T-cell (primary cell): ENCODE measurements at regions not wholly inside any gene's neighbourhood (a gene's known extent, or its start where the extent isn't known, plus 50 kb on each side); places are given as distances from the start of the nearest gene placed in this dataset.

Experiments used
- ATAC-seq, 4 experiments: fragments of 200-7000 bp in 3 of 4; fragments of 150-1000 bp in 1 of 4; cut with Tn5 transposase; replicated peaks in 1 of 4; 1 replicate in 3 of 4; 2 replicates in 1 of 4; pipeline ENCODE4 v1.10.0; 2021; ENCODE audit warnings: moderate library complexity in 3 of 4, mild to moderate bottlenecking in 2 of 4, moderate number of reproducible peaks in 1 of 4
- CTCF ChIA-PET, 2 donors: fragments of 300-600 bp; sonication (Branson Sonifier 250); formaldehyde crosslinking; loops; one replicate each; lab custom pipeline; 2022; ENCODE audit warnings: antibody characterized with exemption in 2 of 2; lab: Charles Lee
- POLR2A ChIA-PET, 2 donors: fragments of 300-600 bp; sonication (Branson Sonifier 250); formaldehyde crosslinking; loops; one replicate each; lab custom pipeline; 2022; ENCODE audit warnings: antibody characterized with exemption in 2 of 2; lab: Charles Lee
- DNase-seq, 35 experiments: peaks; one replicate each; pipeline versions ENCODE4 v3.0.0 to v3.0.0-alpha.2; 2013 to 2023
- H3K27ac ChIP-seq: one replicate; pipeline ENCODE4 v1.5.1; 2013; ENCODE audit warnings: low read length
- H3K27me3 ChIP-seq, 2 experiments: replicated peaks in 1 of 2; 1 replicate in 1 of 2; 2 replicates in 1 of 2; pipeline versions ENCODE4 v1.6.1 to v1.7.0; 2013; ENCODE audit warnings: low read length in 1 of 2, mixed read lengths in 1 of 2; ENCODE audit not compliant: control insufficient read depth in 2 of 2, insufficient read depth in 2 of 2; ENCODE audit errors: extremely low read depth in 1 of 2
- H3K36me3 ChIP-seq, 2 donors: 1 replicate in 1 of 2; 2 replicates in 1 of 2; pipeline versions ENCODE4 v1.6.1 to v1.7.0; 2013; ENCODE audit warnings: low read length in 1 of 2; ENCODE audit not compliant: control insufficient read depth in 2 of 2, insufficient read depth in 1 of 2; ENCODE audit errors: extremely low read depth in 1 of 2
- H3K4me1 ChIP-seq, 2 experiments: 1 replicate in 1 of 2; 2 replicates in 1 of 2; pipeline versions ENCODE4 v1.6.1 to v1.7.0; 2013; ENCODE audit warnings: low read length in 2 of 2, mixed read lengths in 1 of 2; ENCODE audit not compliant: insufficient read depth in 2 of 2, control insufficient read depth in 1 of 2; ENCODE audit errors: extremely low read depth in 1 of 2
- H3K4me3 ChIP-seq, 2 donors: 1 replicate in 1 of 2; 2 replicates in 1 of 2; pipeline versions ENCODE4 v1.5.1 to v1.7.0; 2013; ENCODE audit warnings: mild to moderate bottlenecking in 2 of 2, low read length in 1 of 2, moderate library complexity in 1 of 2; ENCODE audit not compliant: control insufficient read depth in 1 of 2; ENCODE audit errors: extremely low read depth in 1 of 2
- H3K9me3 ChIP-seq: 2 replicates; pipeline ENCODE4 v1.7.0; 2013
- H3K27ac Mint-ChIP-seq, 2 donors: one replicate each; pipeline ENCODE4 v1.8.0; 2020 to 2021; ENCODE audit warnings: mild to moderate bottlenecking in 2 of 2, mixed read lengths in 2 of 2
- H3K27me3 Mint-ChIP-seq, 2 donors: one replicate each; pipeline ENCODE4 v1.8.0; 2021 to 2022; ENCODE audit warnings: mixed read lengths in 2 of 2
- H3K36me3 Mint-ChIP-seq: one replicate; pipeline ENCODE4 v1.8.0; 2021; ENCODE audit warnings: mixed read lengths
- H3K4me1 Mint-ChIP-seq, 3 donors: one replicate each; pipeline ENCODE4 v1.8.0; 2020 to 2022; ENCODE audit warnings: mixed read lengths in 3 of 3, mild to moderate bottlenecking in 1 of 3
- H3K4me3 Mint-ChIP-seq, 3 donors: one replicate each; pipeline ENCODE4 v1.8.0; 2020 to 2022; ENCODE audit warnings: mild to moderate bottlenecking in 3 of 3, mixed read lengths in 3 of 3, moderate library complexity in 3 of 3
- H3K9me3 Mint-ChIP-seq, 3 donors: one replicate each; pipeline ENCODE4 v1.8.0; 2020 to 2022; ENCODE audit warnings: mixed read lengths in 3 of 3
- WGBS: methylation state at CpG from one replicate; pipeline ENCODE4 v1.1.5; 2013; ENCODE audit warnings: missing lambda C conversion rate; ENCODE audit not compliant: insufficient coverage; 5-methylcytosine and 5-hydroxymethylcytosine counted together

GRCh38 chr2:60154142-60154541, 399.3 kb downstream of the BCL11A start:
- WGBS, result no CpG with 5 or more reads among the region's 2 CpGs
- no peak overlapping the region for H3K4me3 ChIP-seq
- CTCF ChIA-PET, result interaction anchor here in 1 of 2 donors (1.2 kb wide), 1 partner anchor 852 kb away, joined by 3 read pairs; no protein-coding TSS in a partner anchor
- H3K4me1 ChIP-seq, result peaks cover 1 to 4% of the 10 kb centered on the region in 2 experiments
- H3K27ac ChIP-seq, result no peak overlapping the region
- H3K27me3 ChIP-seq, result no peaks in the 10 kb centered on the region
- DNase-seq (no peak), ATAC-seq (no peak)
- peaks cover 0 to 3% (median 0%) of the 10 kb centered on the region in 3 donors for H3K9me3 Mint-ChIP-seq
- H3K27me3 Mint-ChIP-seq, result peaks cover 0 to 3% of the 10 kb centered on the region in 2 donors
- no peaks in the 10 kb centered on the region for H3K36me3 Mint-ChIP-seq
- H3K36me3 ChIP-seq, result no peaks in the 10 kb centered on the region
- H3K4me3 Mint-ChIP-seq, result no peak overlapping the region
- H3K27ac Mint-ChIP-seq, result no peak overlapping the region
- no peaks in the 10 kb centered on the region for H3K9me3 ChIP-seq
- peaks cover 0 to 3% (median 0%) of the 10 kb centered on the region in 3 donors for H3K4me1 Mint-ChIP-seq
- POLR2A ChIA-PET, result no interaction called here

GRCh38 chr2:60152226-60152833, 401.1 kb downstream of the BCL11A start:
- POLR2A ChIA-PET, result no interaction called here
- H3K36me3 Mint-ChIP-seq, result no peaks in the 10 kb centered on the region
- peaks cover 0 to 6% (median 2%) of the 10 kb centered on the region in 3 donors for H3K4me1 Mint-ChIP-seq
- H3K27ac ChIP-seq, result no peak overlapping the region
- ATAC-seq, result no peak
- no peak overlapping the region for H3K4me3 ChIP-seq
- H3K4me1 ChIP-seq, result peaks cover 6 to 11% of the 10 kb centered on the region in 2 experiments
- H3K9me3 ChIP-seq, result no peaks in the 10 kb centered on the region
- no CpG with 5 or more reads among the region's 4 CpGs for WGBS
- no peak overlapping the region for H3K4me3 Mint-ChIP-seq
- no peaks in the 10 kb centered on the region for H3K27me3 ChIP-seq
- peaks cover 0 to 3% (median 0%) of the 10 kb centered on the region in 3 donors for H3K9me3 Mint-ChIP-seq
- H3K27ac Mint-ChIP-seq, result no peak overlapping the region
- H3K27me3 Mint-ChIP-seq, result peaks cover 0 to 3% of the 10 kb centered on the region in 2 donors
- no peaks in the 10 kb centered on the region for H3K36me3 ChIP-seq
- peak in 1 of 35 experiments; percentile 53 for DNase-seq
- CTCF ChIA-PET, result interaction anchor here (0.7 to 0.9 kb wide), 3 partner anchors 43 to 295 kb away, joined by 3 to 4 read pairs (median 3); no protein-coding TSS in a partner anchor

GRCh38 chr2:60149176-60149575, 404.3 kb downstream of the BCL11A start:
- no CpG with 5 or more reads among the region's 1 CpG for WGBS
- H3K4me1 ChIP-seq, result peaks cover 6 to 11% of the 10 kb centered on the region in 2 experiments
- peaks cover 0 to 6% (median 2%) of the 10 kb centered on the region in 3 donors for H3K4me1 Mint-ChIP-seq
- DNase-seq (no peak), ATAC-seq (peak in 1 of 4 experiments; percentile 30)
- peaks cover 0 to 3% (median 0%) of the 10 kb centered on the region in 3 donors for H3K9me3 Mint-ChIP-seq
- H3K4me3 ChIP-seq, result no peak overlapping the region
- H3K27ac ChIP-seq, result no peak overlapping the region
- CTCF ChIA-PET, result no interaction called here
- no peaks in the 10 kb centered on the region for H3K36me3 ChIP-seq
- POLR2A ChIA-PET, result no interaction called here
- H3K4me3 Mint-ChIP-seq, result no peak overlapping the region
- no peaks in the 10 kb centered on the region for H3K36me3 Mint-ChIP-seq
- no peaks in the 10 kb centered on the region for H3K9me3 ChIP-seq
- H3K27me3 ChIP-seq, result no peaks in the 10 kb centered on the region
- no peak overlapping the region for H3K27ac Mint-ChIP-seq
- peaks cover 0 to 1% of the 10 kb centered on the region in 2 donors for H3K27me3 Mint-ChIP-seq

GRCh38 chr2:60148716-60149115, 404.7 kb downstream of the BCL11A start:
- Mint-ChIP-seq H3K4me1 (peaks cover 0 to 6% (median 2%) of the 10 kb centered on the region in 3 donors), H3K27ac (no peak overlapping the region), H3K4me3 (no peak overlapping the region), H3K27me3 (no peaks in the 10 kb centered on the region), H3K36me3 (no peaks in the 10 kb centered on the region), H3K9me3 (peaks cover 0 to 3% (median 0%) of the 10 kb centered on the region in 3 donors)
- H3K36me3 ChIP-seq, result no peaks in the 10 kb centered on the region
- H3K27ac ChIP-seq, result no peak overlapping the region
- ATAC-seq (no peak), DNase-seq (no peak)
- CTCF ChIA-PET, result no interaction called here
- POLR2A ChIA-PET, result no interaction called here
- no peak overlapping the region for H3K4me3 ChIP-seq
- H3K9me3 ChIP-seq, result no peaks in the 10 kb centered on the region
- H3K4me1 ChIP-seq, result peaks cover 6 to 11% of the 10 kb centered on the region in 2 experiments
- WGBS, result 33% methylated on average over 4 of the region's 4 CpGs
- H3K27me3 ChIP-seq, result no peaks in the 10 kb centered on the region

GRCh38 chr2:60140185-60140584, 413.3 kb downstream of the BCL11A start:
- no peak overlapping the region for H3K4me3 Mint-ChIP-seq
- H3K9me3 Mint-ChIP-seq, result peaks cover 2 to 5% (median 3%) of the 10 kb centered on the region in 3 donors
- Histone ChIP-seq H3K9me3 (no peaks in the 10 kb centered on the region), H3K36me3 (no peaks in the 10 kb centered on the region), H3K4me3 (no peak overlapping the region), H3K27me3 (no peaks in the 10 kb centered on the region), H3K27ac (no peak overlapping the region), H3K4me1 (no peaks in the 10 kb centered on the region)
- peaks cover 0 to 2% (median 0%) of the 10 kb centered on the region in 3 donors for H3K4me1 Mint-ChIP-seq
- no CpG with 5 or more reads among the region's 3 CpGs for WGBS
- DNase-seq, result no peak
- ATAC-seq, result no peak
- peaks cover 3 to 10% of the 10 kb centered on the region in 2 donors for H3K27me3 Mint-ChIP-seq
- ChIA-PET CTCF (no interaction called here), POLR2A (no interaction called here)
- H3K36me3 Mint-ChIP-seq, result no peaks in the 10 kb centered on the region
- no peak overlapping the region for H3K27ac Mint-ChIP-seq

GRCh38 chr2:60136913-60137312, 416.5 kb downstream of the BCL11A start:
- Histone ChIP-seq H3K4me1 (no peaks in the 10 kb centered on the region), H3K9me3 (no peaks in the 10 kb centered on the region), H3K36me3 (no peaks in the 10 kb centered on the region), H3K27me3 (no peaks in the 10 kb centered on the region), H3K4me3 (no peak overlapping the region), H3K27ac (no peak overlapping the region)
- WGBS, result 84% methylated on average over 2 of the region's 2 CpGs
- no peak overlapping the region for H3K4me3 Mint-ChIP-seq
- POLR2A ChIA-PET, result no interaction called here
- peaks cover 3 to 11% of the 10 kb centered on the region in 2 donors for H3K27me3 Mint-ChIP-seq
- peaks cover 0 to 2% (median 0%) of the 10 kb centered on the region in 3 donors for H3K4me1 Mint-ChIP-seq
- ATAC-seq (no peak), DNase-seq (no peak)
- H3K36me3 Mint-ChIP-seq, result no peaks in the 10 kb centered on the region
- H3K27ac Mint-ChIP-seq, result no peak overlapping the region
- CTCF ChIA-PET, result no interaction called here
- H3K9me3 Mint-ChIP-seq, result peaks cover 0 to 16% (median 3%) of the 10 kb centered on the region in 3 donors
